PC-9 (cell line): ENCODE measurements at regions not wholly inside any gene's neighbourhood (a gene's known extent, or its start where the extent isn't known, plus 50 kb on each side); places are given as distances from the start of the nearest gene placed in this dataset.

Experiments used
- BruUV-seq: library from RNA; stranded (reverse); fragments of 400-500 nt; replicated peaks from 2 replicates; lab custom pipeline; 2021; lab: Mats Ljungman, UMichigan
- CTCF ChIA-PET: fragments of 300-600 bp; sonication (Branson Sonifier 250); formaldehyde crosslinking; loops from one replicate; lab custom pipeline; 2022; ENCODE audit warnings: antibody characterized with exemption; lab: Charles Lee
- POLR2A ChIA-PET: fragments of 300-600 bp; sonication (Branson Sonifier 250); formaldehyde crosslinking; loops from one replicate; lab custom pipeline; 2022; ENCODE audit warnings: antibody characterized with exemption; ENCODE audit not compliant: unreplicated experiment; lab: Charles Lee
- DNase-seq, 2 experiments: peaks; one replicate each; pipeline versions ENCODE4 v3.0.0 to v3.0.0-alpha.2; 2015 to 2022; ENCODE audit warnings: mixed read lengths in 1 of 2
- H2AFZ ChIP-seq: fragments of 200-600 bp; sonication (generic); 2 replicates; pipeline ENCODE4 v1.8.1; 2017; ENCODE audit warnings: antibody characterized with exemption
- H3F3A ChIP-seq: fragments of 200-600 bp; sonication (generic); 2 replicates; pipeline ENCODE4 v1.8.1; 2017; ENCODE audit warnings: antibody characterized with exemption, mild to moderate bottlenecking, low read depth; ENCODE audit not compliant: insufficient read depth
- H3K27ac ChIP-seq: fragments of 200-600 bp; sonication (generic); 2 replicates; pipeline ENCODE4 v1.6.1; 2016; ENCODE audit warnings: mixed run types
- H3K27me3 ChIP-seq: fragments of 200-600 bp; sonication (generic); 2 replicates; pipeline ENCODE4 v1.6.1; 2016; ENCODE audit warnings: low read depth, mixed run types; ENCODE audit not compliant: insufficient read depth
- H3K36me3 ChIP-seq: fragments of 200-600 bp; sonication (generic); 2 replicates; pipeline ENCODE4 v1.6.1; 2016; ENCODE audit warnings: low read depth, mixed run types
- H3K4me1 ChIP-seq: fragments of 200-600 bp; sonication (generic); replicated peaks from 2 replicates; pipeline ENCODE4 v1.6.1; 2016; ENCODE audit warnings: mixed run types; ENCODE audit not compliant: insufficient read depth
- H3K4me2 ChIP-seq: fragments of 200-600 bp; sonication (generic); 2 replicates; pipeline ENCODE4 v1.6.1; 2017; ENCODE audit warnings: mixed run types
- H3K4me3 ChIP-seq: fragments of 200-600 bp; sonication (generic); 2 replicates; pipeline ENCODE4 v1.6.1; 2016; ENCODE audit warnings: mixed run types
- H3K79me2 ChIP-seq: fragments of 200-600 bp; sonication (generic); 2 replicates; pipeline ENCODE4 v1.6.1; 2017; ENCODE audit warnings: low read depth, mixed run types
- H3K9me2 ChIP-seq: fragments of 200-600 bp; sonication (generic); 2 replicates; pipeline ENCODE4 v1.8.1; 2017; ENCODE audit warnings: mild to moderate bottlenecking; ENCODE audit not compliant: insufficient read depth
- H3K9me3 ChIP-seq: fragments of 200-600 bp; sonication (generic); 2 replicates; pipeline ENCODE4 v1.8.1; 2016; ENCODE audit warnings: low read depth; ENCODE audit not compliant: insufficient read depth
- H4K20me1 ChIP-seq: fragments of 200-600 bp; sonication (generic); 2 replicates; pipeline ENCODE4 v1.8.1; 2017; ENCODE audit not compliant: insufficient read depth
- EZH2 ChIP-seq: fragments of 200-600 bp; sonication (generic); IDR thresholded peaks from 2 replicates; pipeline ENCODE4 v1.8.0; 2017; ENCODE audit warnings: antibody characterized with exemption, low read depth
- intact Hi-C: fragments of 100-400 bp; cut with micrococcal nuclease; formaldehyde crosslinking; loops from one replicate; pipeline ENCODE4 v1.10.0; 2022; ENCODE audit not compliant: unreplicated experiment
- TF ChIP-seq, protein P1 (sequence below): fragments of 200-600 bp; sonication (generic); conservative IDR thresholded peaks from 2 replicates; pipeline ENCODE4 v1.6.1; 2017; ENCODE audit warnings: mixed run types, antibody characterized with exemption, mild to moderate bottlenecking, moderate library complexity

DNA sequence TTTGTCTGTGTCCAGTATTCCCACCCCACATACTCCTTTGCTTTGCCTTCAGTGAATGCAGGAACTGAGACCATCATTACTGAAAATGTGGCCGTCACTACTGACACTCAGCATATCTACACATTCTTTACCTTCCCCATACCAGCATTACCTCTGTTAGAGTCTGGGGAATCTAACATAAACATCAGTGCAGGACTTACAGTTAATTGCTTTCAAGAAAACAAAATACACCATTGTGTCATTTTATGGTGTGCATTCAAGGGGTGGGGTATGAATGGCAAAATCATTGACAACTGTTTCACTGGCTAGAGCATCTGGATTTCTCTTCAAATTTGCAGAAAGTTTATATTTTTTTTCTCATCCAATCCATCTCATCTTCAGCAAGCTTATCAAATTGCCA lies 731.4 kb upstream of the RIOK2 start:
- POLR2A ChIA-PET = no interaction called here
- Histone ChIP-seq H3K9me3 (no peaks in the 10 kb centered on the region), H3K27me3 (no peaks in the 10 kb centered on the region), H3K4me1 (no peaks in the 10 kb centered on the region), H3K9me2 (no peaks in the 10 kb centered on the region; the same call in 1 of the 2 replicates), H3K27ac (no peak overlapping the region), H3K79me2 (no peaks in the 10 kb centered on the region), H3K4me3 (no peak overlapping the region), H4K20me1 (no peaks in the 10 kb centered on the region), H3K4me2 (no peak overlapping the region), H2AFZ (no peak overlapping the region), H3K36me3 (no peaks in the 10 kb centered on the region), H3F3A (no peaks in the 10 kb centered on the region)
- TF ChIP-seq EZH2 = no peak
- TF ChIP-seq, protein P1, sequence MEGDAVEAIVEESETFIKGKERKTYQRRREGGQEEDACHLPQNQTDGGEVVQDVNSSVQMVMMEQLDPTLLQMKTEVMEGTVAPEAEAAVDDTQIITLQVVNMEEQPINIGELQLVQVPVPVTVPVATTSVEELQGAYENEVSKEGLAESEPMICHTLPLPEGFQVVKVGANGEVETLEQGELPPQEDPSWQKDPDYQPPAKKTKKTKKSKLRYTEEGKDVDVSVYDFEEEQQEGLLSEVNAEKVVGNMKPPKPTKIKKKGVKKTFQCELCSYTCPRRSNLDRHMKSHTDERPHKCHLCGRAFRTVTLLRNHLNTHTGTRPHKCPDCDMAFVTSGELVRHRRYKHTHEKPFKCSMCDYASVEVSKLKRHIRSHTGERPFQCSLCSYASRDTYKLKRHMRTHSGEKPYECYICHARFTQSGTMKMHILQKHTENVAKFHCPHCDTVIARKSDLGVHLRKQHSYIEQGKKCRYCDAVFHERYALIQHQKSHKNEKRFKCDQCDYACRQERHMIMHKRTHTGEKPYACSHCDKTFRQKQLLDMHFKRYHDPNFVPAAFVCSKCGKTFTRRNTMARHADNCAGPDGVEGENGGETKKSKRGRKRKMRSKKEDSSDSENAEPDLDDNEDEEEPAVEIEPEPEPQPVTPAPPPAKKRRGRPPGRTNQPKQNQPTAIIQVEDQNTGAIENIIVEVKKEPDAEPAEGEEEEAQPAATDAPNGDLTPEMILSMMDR = no peak
- CTCF ChIA-PET = no interaction called here
- DNase-seq = no peak
- BruUV-seq = no TSS peak
- intact Hi-C loops = no loop called here

DNA sequence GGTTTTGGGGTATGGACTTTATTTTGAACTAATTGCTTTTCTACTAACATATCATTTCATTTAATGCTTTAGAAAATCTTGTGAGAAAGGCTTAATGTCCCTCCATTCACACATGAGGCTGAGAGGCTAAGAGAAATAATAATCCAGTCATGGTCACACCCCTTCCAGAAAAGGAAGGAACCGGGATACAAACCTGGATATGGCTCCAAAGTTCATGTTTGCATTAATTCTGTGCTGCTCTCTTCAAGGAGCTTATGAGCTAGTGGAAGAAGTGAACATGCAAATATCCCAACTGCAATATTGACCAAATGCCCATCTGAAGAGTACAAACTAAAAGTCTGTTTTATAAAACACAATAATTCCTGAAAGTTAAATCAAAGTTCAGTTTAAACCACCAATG lies 732.1 kb upstream of the RIOK2 start:
- Histone ChIP-seq H4K20me1 (no peaks in the 10 kb centered on the region), H3K27ac (no peak overlapping the region), H3K4me1 (no peaks in the 10 kb centered on the region), H3K9me3 (no peaks in the 10 kb centered on the region), H3K79me2 (no peaks in the 10 kb centered on the region), H3F3A (no peaks in the 10 kb centered on the region), H3K4me3 (no peak overlapping the region), H3K4me2 (no peak overlapping the region), H3K9me2 (no peaks in the 10 kb centered on the region; the same call in 1 of the 2 replicates), H2AFZ (no peak overlapping the region), H3K27me3 (no peaks in the 10 kb centered on the region), H3K36me3 (no peaks in the 10 kb centered on the region)
- DNase-seq = no peak
- ChIA-PET POLR2A (no interaction called here), CTCF (no interaction called here)
- TF ChIP-seq EZH2 = no peak
- TF ChIP-seq, protein P1 = no peak
- intact Hi-C loops = no loop called here
- no TSS peak for BruUV-seq

DNA sequence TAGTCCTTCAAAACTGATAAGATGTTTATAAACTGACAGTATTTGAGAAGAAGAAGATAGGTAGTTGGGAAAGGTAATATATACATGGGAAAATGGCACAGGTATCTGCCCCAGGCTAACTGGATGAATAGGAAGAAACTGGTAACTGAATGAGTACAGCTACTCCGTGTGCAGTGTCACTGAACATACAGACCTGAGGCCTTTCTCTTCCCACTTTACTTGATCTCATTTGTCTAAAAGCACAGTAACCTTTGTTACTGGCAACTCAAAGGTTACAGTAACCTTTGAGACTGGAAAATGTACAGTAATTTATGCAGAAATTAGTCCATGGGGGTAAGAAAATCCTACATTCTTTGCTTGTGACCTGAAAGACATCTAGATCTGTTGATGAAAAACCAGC lies 735.0 kb upstream of the RIOK2 start:
- ChIA-PET POLR2A (no interaction called here), CTCF (no interaction called here)
- Histone ChIP-seq H3K9me3 (no peaks in the 10 kb centered on the region), H3K4me1 (no peaks in the 10 kb centered on the region), H3F3A (no peaks in the 10 kb centered on the region), H3K27me3 (no peaks in the 10 kb centered on the region), H3K79me2 (no peaks in the 10 kb centered on the region), H3K9me2 (no peaks in the 10 kb centered on the region; the same call in 1 of the 2 replicates), H3K4me2 (no peak overlapping the region), H3K27ac (no peak overlapping the region), H3K36me3 (no peaks in the 10 kb centered on the region), H4K20me1 (no peaks in the 10 kb centered on the region), H2AFZ (no peak overlapping the region), H3K4me3 (no peak overlapping the region)
- no peak for TF ChIP-seq EZH2
- BruUV-seq = no TSS peak
- intact Hi-C loops = no loop called here
- no peak for DNase-seq

DNA sequence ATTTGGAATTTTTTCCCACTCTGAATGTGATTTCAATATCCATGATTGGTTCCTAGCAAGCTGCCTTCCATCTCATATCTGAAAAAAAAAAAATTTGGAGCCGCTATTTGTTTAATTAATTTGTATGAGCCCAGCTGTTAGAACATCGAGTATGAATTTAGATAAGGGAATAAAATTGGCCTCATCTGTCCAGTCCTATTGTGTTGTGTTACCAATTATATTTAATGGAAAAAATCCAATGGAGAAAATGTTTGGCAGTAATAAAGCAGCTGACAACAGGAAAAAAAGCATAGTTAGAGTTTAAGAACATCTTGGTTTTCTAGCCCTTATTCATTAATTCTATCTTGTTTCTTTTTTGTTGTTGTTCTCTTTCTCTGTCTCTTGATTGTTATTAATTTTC lies 735.6 kb upstream of the RIOK2 start:
- H3K27ac ChIP-seq = no peak overlapping the region
- no peaks in the 10 kb centered on the region for H3K9me3 ChIP-seq
- H3K27me3 ChIP-seq = no peaks in the 10 kb centered on the region
- ChIA-PET POLR2A (no interaction called here), CTCF (no interaction called here)
- H3K4me1 ChIP-seq = no peaks in the 10 kb centered on the region
- H4K20me1 ChIP-seq = no peaks in the 10 kb centered on the region
- no peaks in the 10 kb centered on the region; the same call in 1 of the 2 replicates for H3K9me2 ChIP-seq
- H3K4me2 ChIP-seq = no peak overlapping the region
- TF ChIP-seq EZH2 = no peak
- TF ChIP-seq, protein P1 = no peak
- no TSS peak for BruUV-seq
- no peak overlapping the region for H3K4me3 ChIP-seq
- no peak overlapping the region for H2AFZ ChIP-seq
- H3F3A ChIP-seq = no peaks in the 10 kb centered on the region
- no peaks in the 10 kb centered on the region for H3K36me3 ChIP-seq
- no peak for DNase-seq
- H3K79me2 ChIP-seq = no peaks in the 10 kb centered on the region
- intact Hi-C loops = no loop called here
